Activated CD8-positive, alpha-beta T cell treated with anti-CD3 and anti-CD28 coated beads for 36 hours (primary cell): ENCODE measurements at regions not wholly inside any gene's neighbourhood (a gene's known extent, or its start where the extent isn't known, plus 50 kb on each side); places are given as distances from the start of the nearest gene placed in this dataset.

Experiments
- ATAC-seq: fragments of 200-7000 bp; cut with Tn5 transposase; one replicate; pipeline ENCODE4 v1.10.0; 2021; ENCODE audit warnings: mild to moderate bottlenecking, moderate library complexity
- CTCF ChIA-PET: fragments of 350-600 bp; sonication (Branson Sonifier 250); formaldehyde crosslinking; loops from one replicate; lab custom pipeline; 2021; ENCODE audit warnings: antibody characterized with exemption; lab: Charles Lee
- POLR2A ChIA-PET: fragments of 350-600 bp; sonication (Branson Sonifier 250); formaldehyde crosslinking; loops from one replicate; lab custom pipeline; 2021; ENCODE audit warnings: antibody characterized with exemption; lab: Charles Lee
- DNase-seq: peaks from one replicate; pipeline ENCODE4 v3.0.0-alpha.2; 2020
- H3K27ac Mint-ChIP-seq: one replicate; pipeline ENCODE4 v1.8.0; 2021; ENCODE audit warnings: mild to moderate bottlenecking, mixed read lengths
- H3K27me3 Mint-ChIP-seq: one replicate; pipeline ENCODE4 v1.8.0; 2021; ENCODE audit warnings: mixed read lengths
- H3K36me3 Mint-ChIP-seq: one replicate; pipeline ENCODE4 v1.8.0; 2021; ENCODE audit warnings: low read depth, mixed read lengths
- H3K4me1 Mint-ChIP-seq: one replicate; pipeline ENCODE4 v1.8.0; 2021; ENCODE audit warnings: low read depth, mixed read lengths
- H3K4me3 Mint-ChIP-seq: one replicate; pipeline ENCODE4 v1.8.0; 2021; ENCODE audit warnings: mild to moderate bottlenecking, moderate library complexity, mixed read lengths
- H3K9me3 Mint-ChIP-seq: one replicate; pipeline ENCODE4 v1.8.0; 2021; ENCODE audit warnings: mixed read lengths
- CTCF ChIP-seq: fragments of 200-600 bp; IDR thresholded peaks from one replicate; pipeline ENCODE4 v1.8.0; 2022; ENCODE audit warnings: antibody characterized with exemption, mild to moderate bottlenecking
- intact Hi-C: fragments of 100-400 bp; cut with micrococcal nuclease; formaldehyde crosslinking; loops from one replicate; pipeline ENCODE4 v1.10.0; 2022

- H3K4me1 Mint-ChIP-seq, result peaks cover 38% of the 10 kb centered on the region
- ChIA-PET POLR2A (no interaction called here), CTCF (interaction anchor here (1.1 to 1.6 kb wide), 3 partner anchors 15 to 54 kb away, joined by 3 to 5 read pairs (median 4); no protein-coding TSS in a partner anchor)
- DNase-seq (no peak), ATAC-seq (no peak)
- no peaks in the 10 kb centered on the region for H3K27me3 Mint-ChIP-seq
- no peak overlapping the region for H3K4me3 Mint-ChIP-seq
- no peaks in the 10 kb centered on the region for H3K9me3 Mint-ChIP-seq
- H3K36me3 Mint-ChIP-seq, result no peaks in the 10 kb centered on the region
- H3K27ac Mint-ChIP-seq, result no peak overlapping the region
- intact Hi-C loops, result no loop called here
- TF ChIP-seq CTCF, result no peak
Measured at GRCh38 chr13:48181482-48182145, 51.4 kb upstream of the ITM2B start.

- TF ChIP-seq CTCF, result no peak
- H3K27ac Mint-ChIP-seq, result no peak overlapping the region
- POLR2A ChIA-PET, result no interaction called here
- no peaks in the 10 kb centered on the region for H3K27me3 Mint-ChIP-seq
- no peaks in the 10 kb centered on the region for H3K36me3 Mint-ChIP-seq
- intact Hi-C loops, result no loop called here
- CTCF ChIA-PET, result interaction anchor here (1.0 to 2.0 kb wide), 3 partner anchors 8 to 140 kb away, joined by 3 to 4 read pairs (median 4); no protein-coding TSS in a partner anchor
- H3K4me3 Mint-ChIP-seq, result no peak overlapping the region
- no peaks in the 10 kb centered on the region for H3K9me3 Mint-ChIP-seq
- DNase-seq (no peak), ATAC-seq (no peak)
- peaks cover 15% of the 10 kb centered on the region for H3K4me1 Mint-ChIP-seq
Measured at GRCh38 chr13:48178126-48178525, 54.9 kb upstream of the ITM2B start.

GRCh38 chr13:48176781-48177180 is 56.2 kb upstream of the ITM2B start:
- TF ChIP-seq CTCF, result no peak
- DNase-seq, result no peak
- Mint-ChIP-seq H3K4me3 (no peak overlapping the region), H3K36me3 (no peaks in the 10 kb centered on the region), H3K27me3 (no peaks in the 10 kb centered on the region), H3K9me3 (no peaks in the 10 kb centered on the region), H3K4me1 (peaks cover 5% of the 10 kb centered on the region), H3K27ac (no peak overlapping the region)
- intact Hi-C loops, result no loop called here
- no peak for ATAC-seq
- ChIA-PET POLR2A (interaction anchor here (0.6 kb wide), 1 partner anchor 60 kb away, joined by 3 read pairs; no protein-coding TSS in a partner anchor), CTCF (interaction anchor here (2.0 kb wide), 1 partner anchor 9 kb away, joined by 4 read pairs; no protein-coding TSS in a partner anchor)

- no peak overlapping the region for H3K4me3 Mint-ChIP-seq
- POLR2A ChIA-PET, result no interaction called here
- H3K36me3 Mint-ChIP-seq, result no peaks in the 10 kb centered on the region
- no peak for ATAC-seq
- CTCF ChIA-PET, result interaction anchor here (1.0 kb wide), 1 partner anchor 14 kb away, joined by 3 read pairs; no protein-coding TSS in a partner anchor
- DNase-seq, result no peak
- no peaks in the 10 kb centered on the region for H3K4me1 Mint-ChIP-seq
- H3K27ac Mint-ChIP-seq, result no peak overlapping the region
- no peak for TF ChIP-seq CTCF
- H3K27me3 Mint-ChIP-seq, result no peaks in the 10 kb centered on the region
- intact Hi-C loops, result no loop called here
- no peaks in the 10 kb centered on the region for H3K9me3 Mint-ChIP-seq
Measured at GRCh38 chr13:48175185-48175584, 57.8 kb upstream of the ITM2B start.

- CTCF ChIA-PET, result interaction anchor here (1.3 to 1.5 kb wide), 2 partner anchors 13 to 65 kb away, joined by 3 to 4 read pairs; partner anchors contain the start of gene ITM2B
- TF ChIP-seq CTCF, result no peak
- no peaks in the 10 kb centered on the region for H3K27me3 Mint-ChIP-seq
- no peak overlapping the region for H3K27ac Mint-ChIP-seq
- ATAC-seq (no peak), DNase-seq (no peak)
- no peaks in the 10 kb centered on the region for H3K36me3 Mint-ChIP-seq
- intact Hi-C loops, result no loop called here
- no peaks in the 10 kb centered on the region for H3K4me1 Mint-ChIP-seq
- POLR2A ChIA-PET, result interaction anchor here (0.6 to 0.9 kb wide), 2 partner anchors 20 to 70 kb away, joined by 3 read pairs; no protein-coding TSS in a partner anchor
- no peak overlapping the region for H3K4me3 Mint-ChIP-seq
- H3K9me3 Mint-ChIP-seq, result no peaks in the 10 kb centered on the region
Measured at GRCh38 chr13:48167866-48168265, 65.1 kb upstream of the ITM2B start.
